ENCODE measurements at regions not wholly inside any gene's neighbourhood (a gene's known extent, or its start where the extent isn't known, plus 50 kb on each side); places are given as distances from the start of the nearest gene placed in this dataset.

- no peak for DNase-seq
These were observed 79.3 kb downstream of the PCTP start for GRCh38 chr17:55829995-55830612.

GRCh38 chr17:55830699-55831471 lies 80.0 kb downstream of the PCTP start:
- DNase-seq = no peak

GRCh38 chr17:55833306-55833705 lies 82.5 kb downstream of the PCTP start:
- no peak for DNase-seq

- peak; percentile 6 for DNase-seq
These were observed 91.7 kb downstream of the PCTP start for GRCh38 chr17:55842405-55843158.

GRCh38 chr17:55843785-55844184 lies 92.9 kb downstream of the PCTP start:
- DNase-seq = no peak

GRCh38 chr17:55845385-55845784 lies 94.5 kb downstream of the PCTP start:
- DNase-seq = peak; percentile 43

- no peak for DNase-seq
These were observed 95.9 kb downstream of the PCTP start for GRCh38 chr17:55846745-55847144.

- no peak for DNase-seq
These were observed 101.9 kb downstream of the PCTP start for GRCh38 chr17:55852734-55853133.

GRCh38 chr17:55859301-55859795 lies 108.5 kb downstream of the PCTP start:
- DNase-seq = no peak

- no peak for DNase-seq
These were observed 114.4 kb downstream of the PCTP start for GRCh38 chr17:55865072-55865762.

GRCh38 chr17:55870044-55870443 lies 119.2 kb downstream of the PCTP start:
- no peak for DNase-seq

GRCh38 chr17:55872374-55872773 lies 121.5 kb downstream of the PCTP start:
- no peak for DNase-seq

GRCh38 chr17:55873017-55873758 lies 122.3 kb downstream of the PCTP start:
- no peak for DNase-seq

- DNase-seq = no peak
These were observed 132.3 kb downstream of the PCTP start for GRCh38 chr17:55883149-55883548.

GRCh38 chr17:55887531-55887930 lies 136.7 kb downstream of the PCTP start:
- DNase-seq = no peak

- no peak for DNase-seq
These were observed 138.4 kb downstream of the PCTP start for GRCh38 chr17:55889271-55889670.

GRCh38 chr17:55895112-55895759 lies 144.4 kb downstream of the PCTP start:
- no peak for DNase-seq

GRCh38 chr17:55897301-55897700 lies 146.4 kb downstream of the PCTP start:
- no peak for DNase-seq

- DNase-seq = no peak
These were observed 147.3 kb downstream of the PCTP start for GRCh38 chr17:55898195-55898594.

GRCh38 chr17:55900188-55900587 lies 149.3 kb downstream of the PCTP start:
- DNase-seq = no peak

- no peak for DNase-seq
These were observed 152.3 kb downstream of the PCTP start for GRCh38 chr17:55903028-55903690.

Data from fibroblast of upper back skin (primary cell).